HG03097 (cell line): ENCODE measurements at regions not wholly inside any gene's neighbourhood (a gene's known extent, or its start where the extent isn't known, plus 50 kb on each side); places are given as distances from the start of the nearest gene placed in this dataset.
"Not testable (repeated sequence)": the region's sequence is repeated elsewhere in the genome, so short reads cannot be mapped to it uniquely, and the experiment has no call there.

Source experiments
- ATAC-seq: cut with Tn5 transposase; IDR thresholded peaks from one replicate; pipeline ENCODE4 v1.9.1; 2021; ENCODE audit not compliant: unreplicated experiment, low FRiP score

DNA sequence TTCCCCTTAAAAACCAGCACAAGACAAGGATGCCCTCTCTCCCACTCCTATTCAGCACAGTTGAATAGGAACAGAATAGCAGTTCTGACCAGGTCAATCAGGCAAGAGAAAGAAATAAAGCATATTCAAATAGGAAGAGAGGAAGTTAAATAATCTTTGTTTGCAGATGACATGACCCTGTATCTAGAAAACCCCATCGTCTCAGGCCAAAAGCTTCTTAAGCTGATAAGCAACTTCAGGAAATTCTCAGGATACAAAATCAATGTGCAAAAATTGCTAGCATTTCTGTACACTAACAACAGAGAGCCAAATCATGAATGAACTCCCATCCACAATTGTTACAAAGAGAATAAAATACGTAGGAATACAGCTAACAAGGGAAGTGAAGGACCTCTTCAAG is 394.1 kb upstream of the NFIA start:
- ATAC-seq, result not testable (repeated sequence)

DNA sequence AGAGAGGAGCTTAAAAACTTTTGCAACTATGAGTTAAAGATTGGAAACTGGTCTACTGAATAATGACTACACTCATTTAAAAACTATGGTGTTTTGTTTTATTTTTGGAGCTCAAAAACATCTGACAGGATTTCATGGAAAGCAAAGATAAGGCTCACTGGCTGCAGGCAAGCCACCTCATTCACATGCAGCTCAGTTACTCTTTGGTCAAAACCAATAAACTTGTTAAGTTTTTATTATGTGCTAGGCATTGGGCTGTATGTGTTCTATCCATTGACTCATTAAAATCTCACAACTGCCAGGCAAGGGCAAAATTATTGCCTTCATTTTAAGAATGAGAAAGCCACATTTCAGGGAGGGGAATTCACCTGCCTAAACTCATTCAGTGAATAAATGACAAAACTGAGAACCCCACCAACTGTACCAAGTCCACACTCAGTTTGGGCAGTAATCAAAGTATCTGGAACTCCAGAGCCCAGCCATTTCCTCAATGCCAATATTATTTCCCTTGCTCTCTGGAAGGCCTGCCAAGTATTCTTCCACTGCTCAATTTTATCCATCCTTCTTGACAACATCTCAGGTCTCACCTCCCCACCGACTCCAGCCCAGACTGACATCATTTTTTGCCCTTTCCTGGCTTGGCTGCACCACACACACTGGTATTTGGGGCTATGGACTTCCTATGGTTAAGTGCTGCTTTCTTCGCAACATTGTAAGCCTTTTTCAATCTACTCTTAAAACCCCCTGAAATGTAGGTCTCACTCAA is 401.1 kb upstream of the NFIA start:
- ATAC-seq, result no peak

DNA sequence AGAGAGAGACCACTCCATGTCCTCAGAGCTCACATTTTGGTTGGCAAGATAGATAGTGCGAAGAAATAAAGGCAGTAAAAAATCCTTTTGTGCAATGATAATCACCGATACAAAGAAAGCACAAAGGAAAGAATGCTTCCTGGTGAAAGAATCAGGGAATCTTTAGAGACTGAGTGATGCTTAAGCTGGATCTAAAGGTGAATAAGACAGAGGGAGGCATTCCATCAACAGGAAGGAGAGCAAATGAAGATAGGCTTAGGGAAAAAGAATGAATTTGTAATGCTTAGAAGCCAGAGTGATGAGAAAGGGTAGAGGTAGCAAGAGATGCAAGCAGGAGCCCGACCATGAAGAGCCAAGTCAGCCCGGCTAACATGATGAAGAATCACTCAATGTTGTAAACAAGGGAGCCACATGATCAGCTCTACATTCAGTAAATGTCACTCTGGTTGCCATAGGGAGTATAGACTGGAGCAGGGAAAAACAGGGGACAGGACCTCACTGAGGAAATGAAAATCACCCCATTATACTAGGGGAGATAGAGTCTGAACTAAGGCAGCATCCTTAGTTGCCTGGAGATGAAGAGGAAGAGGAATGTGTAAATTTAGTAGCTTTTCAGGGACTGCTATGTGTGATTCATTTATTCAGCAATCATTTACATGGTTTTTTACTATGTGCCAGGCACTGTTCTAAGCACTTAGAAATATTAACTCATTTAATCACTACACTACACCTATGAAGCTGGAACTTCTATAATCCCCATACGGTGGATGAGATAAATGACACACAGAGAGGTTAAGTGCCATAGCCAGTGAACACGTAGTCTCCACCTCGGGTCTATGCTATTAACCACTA is 402.6 kb upstream of the NFIA start:
- ATAC-seq, result no peak

DNA sequence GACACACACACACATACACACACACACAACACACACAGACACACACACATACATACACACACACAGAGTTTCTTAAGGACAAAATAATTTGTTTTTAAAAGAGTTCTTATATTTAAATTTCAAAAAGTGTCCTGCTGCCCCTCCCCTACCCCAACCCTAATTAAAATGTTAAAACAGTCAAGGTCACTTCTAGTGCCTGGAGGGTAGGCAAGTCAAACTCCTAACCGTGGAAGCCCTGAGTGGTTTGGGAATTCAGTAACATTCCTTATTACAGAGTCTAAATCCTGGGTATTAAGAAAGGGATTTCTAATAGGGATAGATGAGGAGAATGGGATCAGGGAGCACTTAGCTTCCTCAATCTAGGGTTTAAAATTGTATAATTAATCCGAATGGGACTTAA is 403.6 kb upstream of the NFIA start:
- no peak for ATAC-seq

DNA sequence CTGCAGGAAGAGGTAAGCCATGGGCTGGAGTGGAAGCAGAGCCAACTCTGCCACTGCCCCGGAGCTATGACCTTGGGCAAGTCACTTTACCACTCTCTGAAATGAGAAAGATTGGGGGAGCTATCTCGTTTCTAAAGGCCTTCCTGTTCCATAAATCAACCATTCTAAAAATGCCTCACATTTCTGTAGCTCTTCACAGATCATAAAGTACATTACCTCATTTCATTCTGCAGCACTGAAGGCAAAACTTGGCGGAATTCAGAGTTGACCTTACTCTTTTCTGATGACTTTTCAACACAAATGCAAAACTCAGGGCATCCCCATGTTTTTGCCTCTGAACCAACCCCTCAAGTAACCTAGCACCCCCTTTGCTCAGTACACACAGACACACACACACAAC is 404.0 kb upstream of the NFIA start:
- no peak for ATAC-seq

DNA sequence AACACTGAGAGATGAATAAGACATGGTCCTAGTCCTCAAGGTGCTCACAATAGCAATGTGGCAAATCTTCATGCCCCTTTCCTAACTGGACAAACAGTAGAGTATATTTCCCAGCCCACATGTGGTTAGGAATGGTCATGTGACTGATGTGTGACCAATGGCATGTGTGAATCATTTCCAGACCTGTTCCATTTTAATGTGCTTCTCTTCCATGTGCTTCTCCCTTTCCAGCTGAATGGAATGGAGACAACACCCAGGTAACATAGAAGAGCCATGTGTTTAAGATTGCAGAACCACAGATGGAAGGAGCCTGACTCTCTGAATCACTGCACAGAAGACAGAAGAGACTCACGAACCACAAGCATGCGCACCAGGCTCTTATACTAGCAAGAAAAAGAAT is 409.9 kb upstream of the NFIA start:
- ATAC-seq, result no peak

DNA sequence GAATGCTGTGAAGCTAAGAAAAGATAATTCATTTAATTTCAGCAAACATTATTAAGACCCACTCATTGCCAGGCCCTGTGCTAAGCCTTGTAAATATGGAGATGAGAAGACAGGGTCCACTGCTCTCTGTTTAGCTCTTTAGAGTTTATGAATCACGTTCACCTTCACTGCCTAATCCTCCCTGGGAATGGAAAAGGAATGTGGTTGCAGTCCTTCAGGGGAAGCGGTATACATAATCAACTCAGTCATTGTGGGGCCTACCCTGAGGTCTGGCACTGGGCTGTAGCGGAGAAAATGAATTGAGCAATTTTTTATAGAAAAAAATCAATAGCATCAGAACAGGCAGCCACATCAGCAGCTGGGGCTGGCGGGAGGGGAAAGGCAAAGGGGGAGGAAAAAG is 412.1 kb upstream of the NFIA start:
- no peak for ATAC-seq

DNA sequence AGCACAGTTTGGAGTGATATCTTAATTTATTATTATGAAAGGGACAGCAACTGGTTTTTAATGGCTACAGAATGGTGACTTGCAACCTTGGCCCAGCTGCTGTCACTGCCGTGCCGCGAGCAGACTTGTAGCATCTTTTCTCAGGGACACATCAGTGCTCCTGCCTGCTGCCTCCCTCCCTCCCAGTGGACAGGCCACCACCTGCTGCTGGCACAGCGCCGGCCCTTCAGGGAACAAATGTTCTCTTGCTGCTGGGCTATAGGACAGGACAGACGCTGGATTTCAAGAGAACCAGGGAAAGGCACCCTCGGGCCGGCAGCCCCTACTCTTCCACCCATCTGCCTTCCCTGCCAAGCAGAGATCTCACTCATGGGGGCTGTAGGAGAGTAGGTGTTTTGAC is 413.8 kb upstream of the NFIA start:
- ATAC-seq, result no peak

DNA sequence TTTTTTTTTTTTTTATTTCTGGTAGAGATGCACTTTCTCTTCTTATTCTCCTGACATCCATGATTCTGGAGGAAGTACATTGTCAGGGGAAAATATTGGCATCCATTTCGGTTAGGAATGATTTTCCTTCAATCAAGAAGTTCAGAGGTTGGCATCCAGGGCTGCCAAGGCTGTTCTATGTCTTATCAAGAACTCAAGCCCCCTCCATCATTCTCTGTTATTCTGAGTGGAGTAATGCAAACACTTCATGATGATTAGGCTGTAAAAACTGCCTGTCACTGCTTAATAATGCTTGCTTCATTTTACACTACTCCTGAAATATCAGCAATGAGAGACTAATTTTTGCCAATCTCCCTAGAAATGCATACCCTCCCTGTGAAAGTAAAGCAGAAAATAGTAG is 417.1 kb upstream of the NFIA start:
- ATAC-seq, result no peak

DNA sequence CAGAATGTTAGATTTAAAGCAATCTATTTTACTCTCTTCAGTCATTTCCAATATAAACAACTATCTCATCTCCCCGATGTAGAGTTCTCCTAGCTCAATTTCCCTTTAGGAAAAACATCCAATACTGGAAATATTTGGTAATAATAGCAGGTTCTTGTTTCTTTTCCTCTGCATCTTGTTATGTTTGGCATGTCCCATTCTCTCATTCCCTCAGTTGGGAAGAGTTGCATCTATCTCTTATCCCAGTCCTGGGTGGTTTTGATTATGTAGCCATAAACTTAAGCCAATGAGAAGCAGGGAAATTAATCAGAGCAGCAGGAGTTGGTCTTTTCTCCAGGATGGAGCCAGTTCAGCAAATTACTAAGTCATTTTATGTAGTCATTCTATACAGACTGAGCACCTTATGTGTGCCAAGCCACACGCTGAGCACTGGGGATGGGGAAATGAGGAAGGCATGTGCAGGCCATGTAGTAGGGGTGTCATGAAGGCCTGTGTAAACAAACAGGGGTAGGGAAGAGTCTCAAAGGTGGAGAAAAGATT is 418.2 kb upstream of the NFIA start:
- no peak for ATAC-seq

DNA sequence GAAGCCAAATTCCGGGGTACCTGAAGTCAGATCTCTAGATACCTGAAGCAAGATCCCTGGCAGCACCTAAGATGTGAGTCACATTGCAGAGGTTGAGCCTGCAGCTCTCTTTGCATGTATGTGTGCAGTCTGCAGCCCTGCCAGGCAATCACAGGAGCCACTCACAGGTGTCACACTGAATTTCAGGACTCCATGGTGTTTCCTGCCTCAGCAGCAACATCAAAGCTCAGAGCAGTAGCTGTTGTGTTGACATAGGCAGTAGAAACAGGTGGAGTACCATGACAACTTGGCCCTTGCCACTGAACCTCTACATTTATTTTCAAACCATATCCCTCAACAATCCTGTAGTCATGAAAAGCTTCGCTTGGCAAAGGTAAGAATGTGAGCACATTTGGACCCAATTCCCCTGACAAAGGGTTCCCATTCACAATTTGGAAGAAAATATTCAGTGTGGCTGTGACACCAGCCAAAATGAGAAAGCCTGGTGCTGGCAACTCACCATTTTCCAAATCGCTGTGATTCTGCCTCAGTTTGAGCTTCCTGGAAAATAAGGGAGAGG is 419.8 kb upstream of the NFIA start:
- no peak for ATAC-seq

DNA sequence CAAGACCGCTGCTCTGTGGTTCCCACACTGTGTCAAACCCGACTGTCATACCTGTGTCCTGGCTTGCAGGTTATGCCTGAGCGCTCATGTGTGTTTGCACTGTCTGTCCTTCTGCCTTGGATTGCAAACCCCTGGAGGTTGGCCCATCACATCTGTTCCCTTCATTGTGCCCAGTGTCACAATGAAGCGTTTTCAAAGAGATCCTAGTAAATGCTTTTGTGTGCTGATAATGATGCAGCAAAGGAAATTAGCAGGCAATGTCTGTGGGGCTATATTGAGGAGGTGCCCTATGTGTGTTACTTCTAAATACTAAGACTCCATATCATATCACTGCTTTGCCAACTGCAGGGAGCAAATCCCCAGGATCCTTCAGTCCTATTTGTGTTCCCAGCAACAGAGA is 424.4 kb upstream of the NFIA start:
- ATAC-seq, result no peak

DNA sequence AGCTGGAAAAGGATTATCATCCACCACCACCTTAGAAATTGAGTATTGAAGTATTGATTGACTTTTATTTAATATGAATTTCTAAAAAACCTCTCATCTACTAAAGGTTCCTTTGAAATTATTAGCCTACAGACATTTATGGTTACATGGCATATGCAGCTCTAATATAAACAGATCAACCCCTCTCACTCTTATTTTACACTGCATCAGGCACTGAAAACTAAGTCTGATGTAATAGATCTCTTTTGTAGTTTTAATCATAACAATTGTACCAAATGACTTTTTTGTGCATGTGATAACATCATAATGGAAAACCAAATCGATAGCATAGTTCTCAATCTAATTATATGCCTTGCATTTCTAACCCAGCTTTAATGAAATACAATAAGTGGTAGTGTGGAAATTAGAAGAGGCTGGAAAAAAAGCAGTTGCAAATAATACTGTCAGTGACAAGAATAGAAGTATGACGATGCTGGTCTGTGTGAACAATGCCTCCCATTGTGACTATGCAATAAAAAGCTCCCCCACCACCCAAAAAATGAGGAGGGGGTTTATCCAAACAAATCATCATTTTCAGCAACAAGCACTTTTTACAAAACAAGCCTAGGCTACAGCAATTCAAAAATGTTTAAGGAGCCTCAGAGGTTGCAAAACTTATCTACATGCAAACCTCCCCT is 426.5 kb upstream of the NFIA start:
- ATAC-seq, result no peak

DNA sequence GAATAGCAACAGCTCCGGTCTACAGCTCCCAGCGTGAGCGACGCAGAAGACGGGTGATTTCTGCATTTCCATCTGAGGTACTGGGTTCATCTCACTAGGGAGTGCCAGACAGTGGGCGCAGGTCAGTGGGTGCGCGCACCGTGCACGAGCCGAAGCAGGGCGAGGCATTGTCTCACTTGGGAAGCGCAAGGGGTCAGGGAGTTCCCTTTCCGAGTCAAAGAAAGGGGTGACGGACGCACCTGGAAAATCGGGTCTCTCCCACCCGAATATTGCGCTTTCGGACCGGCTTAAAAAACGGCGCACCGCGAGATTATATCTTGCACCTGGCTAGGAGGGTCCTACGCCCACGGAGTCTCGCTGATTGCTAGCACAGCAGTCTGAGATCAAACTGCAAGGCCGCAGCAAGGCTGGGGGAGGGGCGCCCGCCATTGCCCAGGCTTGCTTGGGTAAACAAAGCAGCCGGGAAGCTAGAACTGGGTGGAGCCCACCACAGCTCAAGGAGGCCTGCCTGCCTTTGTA is 442.3 kb upstream of the NFIA start:
- not testable (repeated sequence) for ATAC-seq

DNA sequence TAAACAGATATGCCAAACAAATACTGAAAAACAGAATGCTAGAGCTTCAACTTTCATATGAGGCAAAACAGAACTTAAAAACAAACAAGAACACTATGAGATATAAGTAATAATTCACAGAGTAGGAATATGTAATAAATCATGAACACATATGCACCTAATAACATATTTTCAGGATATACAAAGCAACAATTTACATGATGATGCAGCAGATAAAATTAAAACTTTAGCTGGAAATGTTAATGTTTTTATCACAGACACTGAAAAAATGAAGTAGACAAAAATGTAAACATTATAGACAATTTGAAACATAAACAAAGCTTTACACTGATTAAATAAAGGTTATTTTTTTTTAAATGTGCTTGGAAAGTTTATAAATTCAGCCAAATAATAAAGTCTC is 443.1 kb upstream of the NFIA start:
- ATAC-seq, result no peak

DNA sequence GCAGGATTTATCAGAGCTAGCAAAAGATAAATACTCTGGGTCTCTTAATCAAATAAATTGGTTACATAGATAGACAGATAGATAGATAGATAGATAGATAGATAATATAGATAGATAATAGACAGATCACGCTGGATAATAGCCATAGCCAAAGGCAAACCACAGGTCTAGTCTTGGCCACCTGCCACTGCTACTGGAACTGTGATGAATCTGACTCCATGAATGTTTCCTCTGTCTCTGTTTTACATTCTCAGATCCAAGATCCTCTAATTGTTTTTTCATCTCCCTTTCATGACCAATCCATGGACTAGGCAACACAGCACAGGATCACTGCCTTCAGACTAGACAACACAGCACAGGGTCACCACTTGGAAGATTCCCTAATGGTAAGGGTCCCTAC is 444.7 kb upstream of the NFIA start:
- no peak for ATAC-seq

DNA sequence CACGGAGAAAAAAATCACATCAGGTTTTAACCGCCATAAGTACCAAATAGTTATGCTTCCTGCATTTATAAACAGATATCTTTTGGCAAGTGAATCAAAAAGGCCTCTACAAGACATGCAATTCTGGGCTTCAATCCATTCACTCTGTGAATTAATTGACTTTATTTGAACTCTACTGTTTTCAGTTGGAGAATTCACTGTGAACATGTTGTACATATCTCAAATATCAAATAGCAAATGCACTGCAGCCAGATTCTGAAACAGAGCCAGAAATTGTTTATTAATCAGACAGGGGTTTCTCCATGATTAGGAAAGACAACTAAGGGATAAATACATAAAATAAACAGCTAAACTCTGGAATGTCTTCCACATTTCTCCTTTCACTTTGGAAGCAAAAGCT is 445.4 kb upstream of the NFIA start:
- no peak for ATAC-seq

DNA sequence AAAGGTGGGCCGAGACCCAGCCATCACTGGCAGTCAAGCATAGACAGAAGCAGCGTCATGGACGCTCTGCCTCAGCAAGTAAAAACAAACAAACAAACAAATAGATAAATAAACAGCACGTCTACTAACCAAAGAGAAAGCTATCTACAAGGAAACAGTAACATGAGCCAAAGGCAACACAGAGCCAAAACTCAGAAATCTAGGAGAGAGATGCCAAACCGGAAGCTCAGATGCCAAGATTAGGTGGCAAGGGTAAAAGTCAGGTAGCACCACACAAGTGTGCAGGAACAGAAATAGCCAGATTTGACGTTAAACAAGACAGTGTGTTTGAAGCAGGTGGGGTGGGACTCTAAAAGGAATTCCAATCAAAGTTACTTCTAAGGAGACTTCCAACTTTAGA is 448.3 kb upstream of the NFIA start:
- ATAC-seq, result no peak

DNA sequence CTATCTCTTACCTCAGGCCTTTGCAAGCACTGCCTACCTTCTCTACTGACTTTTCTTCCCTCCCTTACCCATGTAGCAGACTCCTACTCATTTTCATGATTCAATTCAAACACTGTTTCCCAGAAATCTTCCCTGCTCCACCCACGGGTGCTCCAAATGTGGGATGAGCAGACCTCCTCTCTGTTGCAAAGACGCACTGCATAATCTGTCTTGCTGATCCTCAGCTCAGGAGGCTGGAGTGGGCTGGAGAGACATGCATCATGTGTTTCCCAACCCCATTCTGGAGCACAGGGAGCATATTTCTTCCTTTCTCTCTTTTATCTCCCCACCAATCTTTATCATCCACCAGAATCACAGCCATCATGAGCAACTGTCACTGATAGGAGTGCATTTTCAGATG is 459.9 kb upstream of the NFIA start:
- ATAC-seq, result no peak

DNA sequence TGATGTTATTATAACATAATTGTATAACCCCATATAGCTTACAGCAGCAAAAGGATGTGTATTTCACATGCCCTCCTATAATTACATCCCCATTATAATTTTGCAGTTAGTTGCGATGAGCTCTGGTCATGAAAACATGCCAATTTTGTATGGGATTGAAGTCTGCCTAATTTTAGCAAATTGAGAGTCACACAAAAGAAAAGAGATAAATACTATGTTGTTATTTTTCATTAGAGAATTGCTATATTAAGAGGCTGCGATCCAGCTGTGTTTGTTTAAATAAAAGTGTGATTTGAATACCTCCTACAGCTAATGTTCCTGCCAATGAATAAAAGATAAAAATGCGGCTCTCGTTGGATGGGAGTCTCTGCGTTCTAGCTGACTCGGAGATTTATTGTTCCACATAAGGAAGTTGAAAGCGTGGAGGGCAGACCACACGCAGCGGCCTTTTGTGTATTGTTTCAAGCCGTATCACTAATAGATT is 461.0 kb upstream of the NFIA start:
- no peak for ATAC-seq

DNA sequence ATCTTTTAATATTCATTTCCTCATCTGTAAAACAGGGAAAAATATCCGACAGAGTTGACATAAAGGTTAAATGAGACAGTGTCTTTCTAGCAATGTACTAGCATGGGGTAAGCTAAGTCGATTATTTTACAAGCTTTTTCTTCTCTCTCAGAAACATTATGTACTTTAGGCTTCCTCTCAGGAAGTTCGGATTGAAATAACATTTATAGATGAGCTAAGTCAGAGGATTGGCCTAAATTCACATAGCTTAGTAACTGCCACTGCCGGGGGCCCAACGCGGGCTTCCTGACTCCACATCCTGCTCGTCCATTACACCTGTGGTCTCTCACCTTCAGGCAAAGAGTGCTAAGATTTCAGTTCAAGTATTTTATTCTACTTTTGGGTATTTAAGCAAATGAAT is 462.3 kb upstream of the NFIA start:
- no peak for ATAC-seq
